Nephron progenitor cell (in vitro differentiated cells): ENCODE measurements at regions not wholly inside any gene's neighbourhood (a gene's known extent, or its start where the extent isn't known, plus 50 kb on each side); places are given as distances from the start of the nearest gene placed in this dataset.
"Not testable (repeated sequence)": the region's sequence is repeated elsewhere in the genome, so short reads cannot be mapped to it uniquely, and the experiment has no call there.

Experiments
- DNase-seq: peaks from one replicate; pipeline ENCODE4 v3.0.0; 2021
- H3K27ac Mint-ChIP-seq: 2 replicates; pipeline ENCODE4 v1.8.0; 2021; ENCODE audit warnings: mild to moderate bottlenecking, moderate library complexity, mixed read lengths
- H3K27me3 Mint-ChIP-seq: 2 replicates; pipeline ENCODE4 v1.8.0; 2021; ENCODE audit warnings: mild to moderate bottlenecking, low read depth, mixed read lengths; ENCODE audit not compliant: poor library complexity
- H3K36me3 Mint-ChIP-seq: 2 replicates; pipeline ENCODE4 v1.8.0; 2021; ENCODE audit warnings: low read depth, mixed read lengths
- H3K4me1 Mint-ChIP-seq: 2 replicates; pipeline ENCODE4 v1.8.0; 2021; ENCODE audit warnings: mixed read lengths
- H3K4me3 Mint-ChIP-seq: 2 replicates; pipeline ENCODE4 v1.8.0; 2021; ENCODE audit warnings: mild to moderate bottlenecking, moderate library complexity, mixed read lengths
- H3K9me3 Mint-ChIP-seq: 2 replicates; pipeline ENCODE4 v1.8.0; 2021; ENCODE audit warnings: mild to moderate bottlenecking, moderate library complexity, mixed read lengths
- TF ChIP-seq, protein P1 (sequence below): fragments of 200-600 bp; sonication (generic); IDR thresholded peaks from 2 replicates; pipeline ENCODE4 v1.5.0; 2021; ENCODE audit warnings: antibody characterized with exemption

DNA sequence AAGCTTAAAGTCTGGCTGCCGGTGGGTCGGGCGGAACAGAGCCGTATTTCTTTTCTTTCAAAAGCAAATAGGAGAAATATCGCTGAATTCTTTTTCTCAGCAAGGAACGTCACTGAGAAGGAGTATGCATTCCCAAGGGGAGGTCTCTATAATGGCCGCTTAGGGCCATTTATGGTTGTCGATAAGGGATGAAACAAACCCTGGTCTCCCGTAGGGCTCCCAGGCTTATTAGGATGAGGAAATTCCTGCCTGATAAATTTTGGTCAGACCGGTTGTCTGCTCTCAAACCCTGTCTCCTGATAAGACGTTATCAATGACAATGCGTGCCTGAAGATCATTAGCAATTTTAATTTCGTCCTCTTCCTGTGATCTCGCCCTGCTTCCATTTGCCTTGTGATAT, 227.7 kb upstream of the ZEB2 start:
- H3K4me1 Mint-ChIP-seq: no peaks in the 10 kb centered on the region
- no peak overlapping the region for H3K27ac Mint-ChIP-seq
- DNase-seq: peak; percentile 7
- TF ChIP-seq, protein P1, sequence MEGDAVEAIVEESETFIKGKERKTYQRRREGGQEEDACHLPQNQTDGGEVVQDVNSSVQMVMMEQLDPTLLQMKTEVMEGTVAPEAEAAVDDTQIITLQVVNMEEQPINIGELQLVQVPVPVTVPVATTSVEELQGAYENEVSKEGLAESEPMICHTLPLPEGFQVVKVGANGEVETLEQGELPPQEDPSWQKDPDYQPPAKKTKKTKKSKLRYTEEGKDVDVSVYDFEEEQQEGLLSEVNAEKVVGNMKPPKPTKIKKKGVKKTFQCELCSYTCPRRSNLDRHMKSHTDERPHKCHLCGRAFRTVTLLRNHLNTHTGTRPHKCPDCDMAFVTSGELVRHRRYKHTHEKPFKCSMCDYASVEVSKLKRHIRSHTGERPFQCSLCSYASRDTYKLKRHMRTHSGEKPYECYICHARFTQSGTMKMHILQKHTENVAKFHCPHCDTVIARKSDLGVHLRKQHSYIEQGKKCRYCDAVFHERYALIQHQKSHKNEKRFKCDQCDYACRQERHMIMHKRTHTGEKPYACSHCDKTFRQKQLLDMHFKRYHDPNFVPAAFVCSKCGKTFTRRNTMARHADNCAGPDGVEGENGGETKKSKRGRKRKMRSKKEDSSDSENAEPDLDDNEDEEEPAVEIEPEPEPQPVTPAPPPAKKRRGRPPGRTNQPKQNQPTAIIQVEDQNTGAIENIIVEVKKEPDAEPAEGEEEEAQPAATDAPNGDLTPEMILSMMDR: no peak
- no peaks in the 10 kb centered on the region for H3K27me3 Mint-ChIP-seq
- H3K4me3 Mint-ChIP-seq: no peak overlapping the region
- peaks cover 76% of the 10 kb centered on the region for H3K9me3 Mint-ChIP-seq
- peaks cover 40% of the 10 kb centered on the region for H3K36me3 Mint-ChIP-seq

DNA sequence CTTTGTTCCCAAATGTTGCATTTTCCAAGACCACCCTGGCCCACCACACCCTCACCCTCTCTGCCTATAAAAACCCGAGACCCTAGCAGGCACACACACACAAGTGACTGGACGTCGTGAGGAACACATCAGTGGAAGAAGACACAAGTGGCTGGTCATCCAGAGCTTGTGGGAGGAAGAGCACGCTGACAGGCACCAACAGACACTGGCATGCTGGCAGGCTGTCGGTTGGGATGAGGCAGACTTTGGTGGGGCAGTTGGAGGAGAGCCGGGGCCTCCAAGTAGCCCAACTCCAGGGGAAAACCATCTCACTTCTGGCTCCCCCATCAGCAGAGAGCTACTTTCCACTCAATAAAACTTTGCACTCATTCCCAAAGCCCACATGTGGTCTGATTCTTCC, 225.5 kb upstream of the ZEB2 start:
- peaks cover 38% of the 10 kb centered on the region for H3K36me3 Mint-ChIP-seq
- H3K27ac Mint-ChIP-seq: no peak overlapping the region
- TF ChIP-seq, protein P1: no peak
- no peaks in the 10 kb centered on the region for H3K4me1 Mint-ChIP-seq
- peaks cover 3% of the 10 kb centered on the region for H3K27me3 Mint-ChIP-seq
- no peak overlapping the region for H3K4me3 Mint-ChIP-seq
- no peak for DNase-seq
- H3K9me3 Mint-ChIP-seq: peaks cover 59% of the 10 kb centered on the region

DNA sequence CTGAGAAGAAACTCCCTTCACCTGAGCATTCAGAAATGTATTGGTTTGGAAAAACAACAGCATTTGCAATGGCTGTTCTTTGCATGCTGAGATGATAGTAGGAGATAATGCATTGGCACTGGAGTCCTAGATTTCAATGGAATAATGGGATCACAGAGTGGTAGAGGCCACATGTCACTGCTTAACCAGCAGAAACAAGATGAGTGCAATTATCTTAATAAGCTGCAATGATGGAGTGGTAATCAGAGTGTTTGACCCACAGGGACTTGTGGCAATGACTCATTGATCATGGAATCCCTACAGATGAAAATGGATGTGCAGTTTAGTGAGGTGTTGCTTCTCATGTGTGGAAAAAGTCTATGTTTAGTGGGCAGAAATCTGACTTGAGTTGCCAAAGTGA, 218.8 kb upstream of the ZEB2 start:
- no peaks in the 10 kb centered on the region for H3K4me1 Mint-ChIP-seq
- H3K27ac Mint-ChIP-seq: no peak overlapping the region
- H3K36me3 Mint-ChIP-seq: no peaks in the 10 kb centered on the region
- H3K9me3 Mint-ChIP-seq: peaks cover 9% of the 10 kb centered on the region
- peaks cover 3% of the 10 kb centered on the region for H3K27me3 Mint-ChIP-seq
- no peak overlapping the region for H3K4me3 Mint-ChIP-seq
- no peak for DNase-seq
- TF ChIP-seq, protein P1: no peak

DNA sequence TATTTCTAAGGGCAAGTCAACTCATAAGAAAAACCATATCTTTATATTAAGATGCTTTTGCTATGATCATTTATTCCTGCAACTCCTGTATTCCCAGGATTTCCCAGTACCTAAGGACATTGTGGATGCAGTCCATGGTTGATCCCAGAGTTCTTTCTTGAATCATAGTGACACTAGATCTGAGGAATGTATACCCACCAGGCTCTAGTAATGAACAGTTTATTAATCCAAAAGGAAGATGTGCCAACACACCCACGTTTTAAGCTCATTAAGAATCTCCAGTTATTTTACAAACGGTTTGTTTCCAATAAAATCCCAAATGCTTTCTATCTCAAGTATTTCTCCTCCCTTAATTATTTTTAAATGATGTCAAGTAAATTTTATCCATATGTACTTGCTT, 210.8 kb upstream of the ZEB2 start:
- H3K27ac Mint-ChIP-seq: no peak overlapping the region
- H3K36me3 Mint-ChIP-seq: no peaks in the 10 kb centered on the region
- no peak overlapping the region for H3K4me3 Mint-ChIP-seq
- no peak for DNase-seq
- H3K9me3 Mint-ChIP-seq: peaks cover 9% of the 10 kb centered on the region
- H3K27me3 Mint-ChIP-seq: no peaks in the 10 kb centered on the region
- TF ChIP-seq, protein P1: no peak
- H3K4me1 Mint-ChIP-seq: peaks cover 8% of the 10 kb centered on the region

DNA sequence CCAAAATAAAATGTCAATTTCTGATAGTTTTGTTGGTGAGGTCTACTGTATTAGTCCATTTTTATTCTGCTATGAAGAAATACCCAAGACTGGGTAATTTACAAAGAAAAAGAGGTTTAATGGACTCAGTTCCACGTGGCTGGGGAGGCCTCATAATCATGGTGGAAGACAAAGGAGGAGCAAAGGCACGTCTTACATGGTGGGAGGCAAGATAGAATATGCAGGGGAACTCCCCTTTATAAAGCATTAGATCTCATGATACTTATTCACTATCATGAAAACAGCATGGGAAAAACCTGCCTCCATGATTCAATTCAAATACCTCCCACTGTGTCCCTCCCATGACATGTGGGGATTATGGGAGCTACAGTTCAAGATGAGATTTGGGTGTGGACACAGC, 204.5 kb upstream of the ZEB2 start:
- not testable (repeated sequence) for H3K36me3 Mint-ChIP-seq, DNase-seq, H3K4me1 Mint-ChIP-seq

DNA sequence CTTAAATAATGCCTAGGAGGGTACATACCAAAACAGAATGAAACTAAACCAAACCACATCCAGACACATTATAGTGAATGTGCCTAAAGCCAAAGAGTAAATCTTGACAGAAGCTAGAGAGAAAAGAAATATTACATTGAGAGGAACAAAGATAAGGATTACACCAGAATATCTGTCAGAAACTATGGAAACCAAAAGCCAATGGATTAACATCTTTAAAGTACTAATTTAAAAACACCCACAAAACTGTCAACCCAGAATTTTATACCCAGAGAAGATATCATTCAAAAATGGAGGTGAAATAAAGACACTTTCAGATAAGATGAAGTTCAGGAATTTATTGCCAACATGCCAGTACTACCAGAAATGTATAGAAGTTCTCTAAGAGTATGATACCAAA, 198.5 kb upstream of the ZEB2 start:
- Mint-ChIP-seq H3K4me3 (no peak overlapping the region), H3K4me1 (no peaks in the 10 kb centered on the region), H3K27ac (no peak overlapping the region), H3K27me3 (peaks cover 2% of the 10 kb centered on the region), H3K9me3 (peaks cover 28% of the 10 kb centered on the region), H3K36me3 (peaks cover 22% of the 10 kb centered on the region)
- no peak for DNase-seq
- TF ChIP-seq, protein P1: no peak

More for the DNA sequence above, 204.5 kb upstream of the ZEB2 start:
- not testable (repeated sequence) for H3K9me3 Mint-ChIP-seq, H3K27ac Mint-ChIP-seq, H3K27me3 Mint-ChIP-seq, H3K4me3 Mint-ChIP-seq
